BE2C (cell line): ENCODE measurements at regions not wholly inside any gene's neighbourhood (a gene's known extent, or its start where the extent isn't known, plus 50 kb on each side); places are given as distances from the start of the nearest gene placed in this dataset.
"Not testable (repeated sequence)": the region's sequence is repeated elsewhere in the genome, so short reads cannot be mapped to it uniquely, and the experiment has no call there.

Experiments
- DNase-seq: peaks from one replicate; pipeline ENCODE4 v3.0.0-alpha.2; 2020
- H3K27me3 ChIP-seq: fragments of 250-450 bp; sonication (Bioruptor Pico); 2 replicates; pipeline ENCODE4 v1.5.1; 2020; ENCODE audit warnings: mild to moderate bottlenecking
- H3K36me3 ChIP-seq: fragments of 250-450 bp; sonication (Bioruptor Pico); 2 replicates; pipeline ENCODE4 v1.5.1; 2020; ENCODE audit warnings: mild to moderate bottlenecking
- H3K4me1 ChIP-seq: fragments of 250-450 bp; sonication (Bioruptor Pico); 2 replicates; pipeline ENCODE4 v1.5.1; 2020
- H3K4me3 ChIP-seq: 2 replicates; pipeline ENCODE4 v1.5.1; 2011; ENCODE audit warnings: low read depth, low read length
- H3K9me3 ChIP-seq: fragments of 250-450 bp; sonication (Bioruptor Pico); 2 replicates; pipeline ENCODE4 v1.5.1; 2020
- CTCF ChIP-seq: IDR thresholded peaks from 2 replicates; pipeline ENCODE4 v1.5.1; 2012; ENCODE audit warnings: mild to moderate bottlenecking, low read depth, low read length

- Histone ChIP-seq H3K36me3 (no peaks in the 10 kb centered on the region), H3K4me1 (no peaks in the 10 kb centered on the region), H3K27me3 (no peaks in the 10 kb centered on the region; the same call in 1 of the 2 replicates), H3K9me3 (no peaks in the 10 kb centered on the region), H3K4me3 (no peak overlapping the region)
- DNase-seq, result no peak
- no peak for TF ChIP-seq CTCF
Measured at GRCh38 chr5:32165-32564, 59.8 kb upstream of the PLEKHG4B start.

GRCh38 chr5:35521-35920 lies 56.4 kb upstream of the PLEKHG4B start:
- not testable (repeated sequence) for H3K4me1 ChIP-seq, H3K27me3 ChIP-seq, DNase-seq, H3K36me3 ChIP-seq, H3K9me3 ChIP-seq, H3K4me3 ChIP-seq

GRCh38 chr5:37207-37606 lies 54.8 kb upstream of the PLEKHG4B start:
- DNase-seq, H3K9me3 ChIP-seq, H3K36me3 ChIP-seq: not testable (repeated sequence)

GRCh38 chr5:39979-40583 lies 51.9 kb upstream of the PLEKHG4B start:
- peaks cover 9% of the 10 kb centered on the region for H3K27me3 ChIP-seq
- DNase-seq, result no peak
- no peak for TF ChIP-seq CTCF
- H3K9me3 ChIP-seq, result no peaks in the 10 kb centered on the region
- H3K36me3 ChIP-seq, result no peaks in the 10 kb centered on the region
- no peak overlapping the region for H3K4me3 ChIP-seq
- H3K4me1 ChIP-seq, result no peaks in the 10 kb centered on the region

More at GRCh38 chr5:37207-37606, 54.8 kb upstream of the PLEKHG4B start:
- not testable (repeated sequence) for H3K4me3 ChIP-seq, H3K4me1 ChIP-seq, H3K27me3 ChIP-seq
